ENCODE measurements at regions not wholly inside any gene's neighbourhood (a gene's known extent, or its start where the extent isn't known, plus 50 kb on each side); places are given as distances from the start of the nearest gene placed in this dataset.
"Not testable (repeated sequence)": the region's sequence is repeated elsewhere in the genome, so short reads cannot be mapped to it uniquely, and the experiment has no call there.

DNA sequence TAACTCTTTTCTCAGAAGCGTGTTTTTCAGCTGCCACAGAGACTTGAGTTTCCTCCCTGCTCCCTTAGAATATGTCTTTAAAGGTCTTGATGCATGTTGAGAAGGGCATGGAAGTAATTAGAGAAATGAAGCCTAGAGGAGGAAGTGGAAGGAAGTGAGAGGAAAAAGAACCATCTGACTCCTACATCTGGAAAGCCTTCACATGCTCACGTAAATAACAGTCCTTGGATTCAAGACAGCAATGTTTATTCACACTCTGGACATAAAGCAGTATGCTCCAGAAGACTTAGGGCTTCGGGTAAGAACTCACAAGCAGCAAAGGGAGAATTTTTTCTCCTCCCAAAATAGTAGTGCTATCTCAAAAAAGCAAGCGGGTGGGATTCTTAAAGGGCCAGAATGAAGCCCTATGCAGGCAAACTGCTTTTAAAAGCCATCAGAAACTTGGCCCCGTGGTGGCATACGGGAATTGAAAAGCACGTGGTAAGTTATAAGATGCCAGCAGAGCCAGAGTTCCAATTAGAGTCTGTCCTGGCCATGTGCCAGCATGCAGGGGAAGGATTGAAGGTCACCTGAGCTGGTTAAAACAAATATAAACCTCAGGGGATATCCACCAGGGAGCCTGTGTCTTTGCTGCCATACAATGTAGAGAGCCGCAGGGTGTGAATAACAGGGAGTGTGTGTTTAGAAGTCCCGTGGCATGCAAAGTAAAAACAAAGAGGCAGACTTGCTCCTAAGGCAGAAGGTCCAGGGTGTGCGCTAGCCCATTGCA, 380.8 kb upstream of the NDN start:
- TF ChIP-seq CTCF (IDR thresholded peaks at IDR 0.05; ENCODE audit: unreplicated experiment) = no peak
- no peak overlapping the region for H3K27ac Mint-ChIP-seq
- H3K4me3 Mint-ChIP-seq (ENCODE audit: low read depth) = no peak overlapping the region
- DNase-seq (ENCODE audit: low spot score, unreplicated experiment) = no peak
- H3K4me1 Mint-ChIP-seq (ENCODE audit: low read depth) = no peaks in the 10 kb centered on the region
- H3K36me3 Mint-ChIP-seq (ENCODE audit: insufficient read depth) = no peaks in the 10 kb centered on the region
- peaks cover 22% of the 10 kb centered on the region for H3K9me3 Mint-ChIP-seq (ENCODE audit: low read depth)
- no peaks in the 10 kb centered on the region for H3K27me3 Mint-ChIP-seq

DNA sequence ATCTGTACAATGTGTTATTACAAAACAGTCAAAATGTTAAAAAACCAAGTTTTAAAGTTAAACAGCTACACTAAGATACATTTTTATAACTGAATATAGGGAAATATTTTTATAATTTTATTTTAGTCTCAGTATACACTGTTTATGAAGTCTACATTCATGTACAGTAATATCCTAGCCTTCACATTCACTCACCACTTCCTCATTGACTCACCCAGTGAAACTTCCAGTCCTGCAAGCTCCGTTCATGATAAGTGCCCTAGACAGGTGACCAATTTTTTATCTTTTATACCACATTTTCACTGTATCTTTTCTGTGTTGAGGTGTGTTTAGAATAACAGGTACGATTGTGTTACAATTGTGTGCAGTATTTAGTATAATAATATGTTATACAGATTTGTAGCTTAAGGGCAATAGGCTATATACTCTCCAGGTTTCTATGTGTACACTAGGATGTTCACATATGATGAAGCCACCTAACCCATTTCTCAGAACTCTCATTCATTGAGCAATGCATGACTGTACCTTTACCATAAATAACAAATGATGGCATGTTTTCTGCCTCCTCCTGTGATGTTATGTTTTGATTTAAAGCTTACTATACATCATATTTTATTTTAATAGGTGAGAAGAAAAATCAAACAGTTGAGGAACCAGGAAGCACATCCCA, 388.4 kb upstream of the NDN start:
- Mint-ChIP-seq H3K27me3 (no peaks in the 10 kb centered on the region), H3K36me3 (ENCODE audit: insufficient read depth) (no peaks in the 10 kb centered on the region), H3K4me3 (ENCODE audit: low read depth) (no peak overlapping the region), H3K4me1 (ENCODE audit: low read depth) (no peaks in the 10 kb centered on the region), H3K27ac (no peak overlapping the region), H3K9me3 (ENCODE audit: low read depth) (peaks cover 20% of the 10 kb centered on the region)
- no peak for TF ChIP-seq CTCF (IDR thresholded peaks at IDR 0.05; ENCODE audit: unreplicated experiment)
- no peak for DNase-seq (ENCODE audit: low spot score, unreplicated experiment)

DNA sequence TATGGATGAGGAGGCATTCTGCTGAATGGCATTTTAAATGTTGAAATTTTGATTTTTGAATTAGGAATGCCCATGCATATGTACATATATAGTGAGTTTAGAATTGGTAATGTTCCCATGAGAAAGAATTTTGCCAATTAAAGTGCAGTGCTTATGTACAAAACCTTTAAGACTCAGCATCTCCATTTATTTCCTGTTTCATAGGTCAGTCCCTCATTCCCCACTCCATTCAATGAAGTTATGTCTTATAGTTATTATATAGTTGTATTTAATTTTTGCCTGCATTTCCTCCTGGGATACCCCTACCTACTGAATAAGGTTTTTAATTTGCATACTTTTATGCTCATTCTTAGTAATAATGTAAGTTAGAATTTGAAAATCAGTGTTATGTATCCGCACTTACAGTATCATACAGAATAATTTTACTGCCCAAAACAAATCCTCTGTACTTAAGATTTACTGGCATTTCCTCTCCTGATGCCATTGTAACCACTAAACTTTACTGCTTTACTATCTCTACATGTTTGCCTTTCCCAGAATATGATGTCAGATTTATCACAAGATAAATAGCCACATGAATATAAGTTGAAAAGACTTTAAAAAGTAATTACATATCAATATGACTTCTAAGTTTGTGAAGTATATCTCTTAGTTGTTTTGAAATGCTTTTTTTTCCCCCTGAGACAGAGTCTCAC, 389.1 kb upstream of the NDN start:
- H3K4me3 Mint-ChIP-seq (ENCODE audit: low read depth) = no peak overlapping the region
- TF ChIP-seq CTCF (IDR thresholded peaks at IDR 0.05; ENCODE audit: unreplicated experiment) = no peak
- DNase-seq (ENCODE audit: low spot score, unreplicated experiment) = no peak
- no peaks in the 10 kb centered on the region for H3K27me3 Mint-ChIP-seq
- peaks cover 20% of the 10 kb centered on the region for H3K9me3 Mint-ChIP-seq (ENCODE audit: low read depth)
- no peaks in the 10 kb centered on the region for H3K36me3 Mint-ChIP-seq (ENCODE audit: insufficient read depth)
- no peak overlapping the region for H3K27ac Mint-ChIP-seq
- H3K4me1 Mint-ChIP-seq (ENCODE audit: low read depth) = no peaks in the 10 kb centered on the region

DNA sequence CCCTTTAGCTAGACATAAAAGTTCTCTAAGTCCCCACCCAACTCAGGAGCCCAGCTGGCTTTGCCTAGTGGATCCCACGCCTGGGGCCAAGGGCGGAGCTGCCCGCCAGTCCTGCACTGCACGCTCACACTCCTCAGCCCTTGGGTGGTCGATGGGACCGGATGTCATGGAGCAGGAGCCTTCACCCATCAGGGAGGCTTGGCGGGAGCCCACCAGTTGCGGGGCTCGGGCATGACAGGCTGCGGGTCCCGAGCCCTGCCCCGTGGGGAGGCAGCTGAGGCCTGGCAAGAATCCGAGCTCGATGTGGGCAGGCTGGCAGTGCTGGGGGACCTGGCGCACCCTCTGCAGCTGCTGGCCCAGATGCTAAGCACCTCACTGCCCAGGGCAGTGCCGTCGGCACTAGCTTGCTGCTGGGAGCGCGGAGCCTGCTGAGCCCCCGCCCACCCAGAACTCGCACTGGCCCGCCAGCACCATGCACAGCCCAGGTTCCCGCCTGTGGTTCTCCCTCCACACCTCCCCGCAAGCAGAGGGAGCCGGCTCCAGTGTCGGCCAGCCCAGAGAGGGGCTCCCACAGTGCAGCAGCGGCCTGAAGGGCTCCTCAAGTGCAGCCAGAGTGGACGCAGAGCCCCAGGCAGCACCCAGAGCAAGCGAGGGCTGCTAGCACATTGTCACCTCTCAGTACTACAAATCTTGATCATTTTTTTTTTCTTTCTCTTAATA, 391.4 kb upstream of the NDN start:
- H3K4me1 Mint-ChIP-seq (ENCODE audit: low read depth) = no peaks in the 10 kb centered on the region
- H3K4me3 Mint-ChIP-seq (ENCODE audit: low read depth) = no peak overlapping the region
- H3K27me3 Mint-ChIP-seq = no peaks in the 10 kb centered on the region
- H3K27ac Mint-ChIP-seq = no peak overlapping the region
- H3K36me3 Mint-ChIP-seq (ENCODE audit: insufficient read depth) = no peaks in the 10 kb centered on the region
- peaks cover 18% of the 10 kb centered on the region for H3K9me3 Mint-ChIP-seq (ENCODE audit: low read depth)
- no peak for DNase-seq (ENCODE audit: low spot score, unreplicated experiment)
- no peak for TF ChIP-seq CTCF (IDR thresholded peaks at IDR 0.05; ENCODE audit: unreplicated experiment)

- H3K27ac Mint-ChIP-seq; DNase-seq (ENCODE audit: low spot score, unreplicated experiment); H3K4me1 Mint-ChIP-seq (ENCODE audit: low read depth); H3K36me3 Mint-ChIP-seq (ENCODE audit: insufficient read depth); H3K27me3 Mint-ChIP-seq; H3K4me3 Mint-ChIP-seq (ENCODE audit: low read depth): not testable (repeated sequence)
- peaks cover 47% of the 10 kb centered on the region for H3K9me3 Mint-ChIP-seq (ENCODE audit: low read depth)
Measured at GRCh38 chr15:24088941-24089340, 401.8 kb upstream of the NDN start.

- H3K27me3 Mint-ChIP-seq = peaks cover 11% of the 10 kb centered on the region
- DNase-seq (ENCODE audit: low spot score, unreplicated experiment); H3K4me1 Mint-ChIP-seq (ENCODE audit: low read depth); H3K9me3 Mint-ChIP-seq (ENCODE audit: low read depth); H3K36me3 Mint-ChIP-seq (ENCODE audit: insufficient read depth); H3K27ac Mint-ChIP-seq: not testable (repeated sequence)
- peak overlapping the region; percentile 63 for H3K4me3 Mint-ChIP-seq (ENCODE audit: low read depth)
Measured at GRCh38 chr15:24101503-24101902, 414.4 kb upstream of the NDN start.

- not testable (repeated sequence) for DNase-seq (ENCODE audit: low spot score, unreplicated experiment); H3K4me3 Mint-ChIP-seq (ENCODE audit: low read depth); H3K36me3 Mint-ChIP-seq (ENCODE audit: insufficient read depth); H3K27me3 Mint-ChIP-seq; H3K4me1 Mint-ChIP-seq (ENCODE audit: low read depth); H3K9me3 Mint-ChIP-seq (ENCODE audit: low read depth); H3K27ac Mint-ChIP-seq
Measured at GRCh38 chr15:24107524-24107923, 420.4 kb upstream of the NDN start.

DNA sequence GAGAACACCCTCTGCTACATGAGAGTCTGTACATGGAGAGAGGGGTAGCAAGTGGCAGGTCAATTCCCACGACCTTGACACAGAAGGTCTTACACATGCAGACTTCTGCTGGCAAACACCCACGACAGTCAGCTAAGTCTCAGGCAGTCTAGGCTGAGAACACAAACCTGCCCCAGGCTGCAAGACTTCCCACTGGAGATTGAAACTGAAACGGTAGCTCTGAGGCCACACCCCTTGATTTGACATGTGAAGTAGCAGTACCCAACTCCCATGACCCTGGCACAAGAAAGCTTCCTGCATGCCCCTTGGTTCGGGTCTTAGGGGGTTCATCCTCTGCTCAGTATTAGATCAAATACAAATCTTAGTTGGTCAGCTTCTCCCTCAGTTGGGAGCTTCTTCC, 420.8 kb upstream of the NDN start:
- H3K4me1 Mint-ChIP-seq (ENCODE audit: low read depth); H3K27me3 Mint-ChIP-seq; H3K27ac Mint-ChIP-seq; H3K36me3 Mint-ChIP-seq (ENCODE audit: insufficient read depth); H3K4me3 Mint-ChIP-seq (ENCODE audit: low read depth); H3K9me3 Mint-ChIP-seq (ENCODE audit: low read depth); DNase-seq (ENCODE audit: low spot score, unreplicated experiment): not testable (repeated sequence)

Data from progenitor cell of endocrine pancreas (in vitro differentiated cells).